Panc1 (cell line): ENCODE measurements at regions not wholly inside any gene's neighbourhood (a gene's known extent, or its start where the extent isn't known, plus 50 kb on each side); places are given as distances from the start of the nearest gene placed in this dataset.

Experiments used
- ATAC-seq: fragments of 200-7000 bp; cut with Tn5 transposase; 2 replicates; pipeline ENCODE4 v1.9.1; 2020; ENCODE audit warnings: mild to moderate bottlenecking, moderate library complexity
- BruUV-seq: library from RNA; stranded (reverse); fragments of 400-500 nt; replicated peaks from 2 replicates; lab custom pipeline; 2021; lab: Mats Ljungman, UMichigan
- CTCF ChIA-PET: fragments of 300-600 bp; sonication (Branson Sonifier 250); formaldehyde crosslinking; loops from one replicate; lab custom pipeline; 2022; ENCODE audit warnings: antibody characterized with exemption; lab: Charles Lee
- POLR2A ChIA-PET: fragments of 300-600 bp; sonication (Branson Sonifier 250); formaldehyde crosslinking; loops from one replicate; lab custom pipeline; 2022; ENCODE audit warnings: antibody characterized with exemption; lab: Charles Lee
- DNase-seq: peaks from one replicate; pipeline ENCODE4 v3.0.0-alpha.2; 2010; ENCODE audit warnings: low read depth, low spot score
- H3K27ac ChIP-seq: 2 replicates; pipeline ENCODE4 v1.5.1; 2011; ENCODE audit warnings: mild to moderate bottlenecking, low read length, inconsistent platforms
- H3K27me3 ChIP-seq: fragments of 200-500 bp; sonication (Bioruptor generic); 2 replicates; pipeline ENCODE4 v1.6.0; 2014; ENCODE audit warnings: low read length, inconsistent platforms; ENCODE audit not compliant: control insufficient read depth, insufficient read depth
- H3K36me3 ChIP-seq: fragments of 200-500 bp; sonication (Bioruptor generic); 2 replicates; pipeline ENCODE4 v1.5.1; 2014; ENCODE audit warnings: inconsistent platforms, mild to moderate bottlenecking, low read length, moderate library complexity; ENCODE audit not compliant: control insufficient read depth, insufficient read depth
- H3K4me1 ChIP-seq: 2 replicates; pipeline ENCODE4 v1.5.1; 2011; ENCODE audit warnings: inconsistent platforms, mild to moderate bottlenecking, low read length, moderate library complexity; ENCODE audit not compliant: control insufficient read depth, insufficient read depth
- H3K4me3 ChIP-seq, 2 experiments: 2 replicates each; pipeline ENCODE4 v1.5.1; 2011 to 2012; ENCODE audit warnings: low read depth in 2 of 2, low read length in 2 of 2, mild to moderate bottlenecking in 2 of 2, inconsistent platforms in 1 of 2, moderate library complexity in 1 of 2
- H3K9me3 ChIP-seq: fragments of 200-500 bp; sonication (Bioruptor generic); 2 replicates; pipeline ENCODE4 v1.5.1; 2014; ENCODE audit warnings: low read depth, mild to moderate bottlenecking, inconsistent platforms, low read length, moderate library complexity; ENCODE audit not compliant: control insufficient read depth, insufficient read depth
- POLR2AphosphoS5 ChIP-seq: IDR thresholded peaks from 2 replicates; pipeline ENCODE4 v1.6.1; 2012; ENCODE audit warnings: mild to moderate bottlenecking, low read depth, low read length, moderate library complexity
- SIN3A ChIP-seq: IDR thresholded peaks from 2 replicates; pipeline ENCODE4 v1.6.1; 2012; ENCODE audit warnings: low read depth, mild to moderate bottlenecking, low read length, moderate library complexity, borderline replicate concordance; ENCODE audit not compliant: insufficient read depth
- TCF7L2 ChIP-seq: IDR thresholded peaks from 2 replicates; pipeline ENCODE4 v1.6.1; 2011; ENCODE audit warnings: mild to moderate bottlenecking, low read depth, low read length, inconsistent platforms
- in situ Hi-C: cut with HindIII; loops from 2 replicates; pipeline ENCODE4 v1.10.0; 2016; ENCODE audit warnings: low sequenced_read_pairs, low pct_unique_long_range_greater_than_20kb
- intact Hi-C: fragments of 100-400 bp; cut with micrococcal nuclease; formaldehyde crosslinking; loops from one replicate; pipeline ENCODE4 v1.10.0; 2022; ENCODE audit not compliant: unreplicated experiment
- TF ChIP-seq, protein P1 (sequence below): fragments of 450-650 bp; IDR thresholded peaks from 2 replicates; pipeline ENCODE4 v1.5.1; 2017; ENCODE audit warnings: mild to moderate bottlenecking
- TF ChIP-seq, protein P2 (sequence below), 2 experiments: IDR thresholded peaks; 2 replicates each; pipeline ENCODE4 v1.6.1; 2011 to 2012; ENCODE audit warnings: low read depth in 2 of 2, control low read depth in 1 of 2, low read length in 1 of 2, mild to moderate bottlenecking in 1 of 2, moderate library complexity in 1 of 2; ENCODE audit not compliant: insufficient read depth in 1 of 2

DNA sequence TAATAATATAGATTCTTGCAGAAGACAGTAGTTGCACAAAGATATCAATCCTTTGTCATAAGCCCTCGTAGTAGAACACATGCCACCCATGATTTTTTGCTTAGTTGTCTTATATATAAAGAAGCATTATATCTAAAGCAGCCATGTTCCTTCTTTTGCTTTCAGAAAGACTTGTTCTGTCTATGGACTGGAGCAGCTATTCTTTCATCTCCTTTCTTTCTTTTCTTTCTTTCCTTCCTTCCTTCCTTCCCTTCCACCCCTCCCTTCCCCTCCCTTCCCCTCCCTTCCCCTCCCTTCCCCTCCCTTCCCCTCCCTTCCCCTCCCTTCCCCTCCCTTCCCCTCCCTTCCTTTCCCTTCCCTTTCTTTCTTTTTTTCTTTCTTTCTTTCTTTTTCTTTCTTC is 104.0 kb upstream of the HS3ST4 start:
- no peaks in the 10 kb centered on the region for H3K9me3 ChIP-seq
- no peak overlapping the region for H3K4me3 ChIP-seq
- no peaks in the 10 kb centered on the region for H3K27me3 ChIP-seq
- POLR2A ChIA-PET = no interaction called here
- TF ChIP-seq, protein P1, sequence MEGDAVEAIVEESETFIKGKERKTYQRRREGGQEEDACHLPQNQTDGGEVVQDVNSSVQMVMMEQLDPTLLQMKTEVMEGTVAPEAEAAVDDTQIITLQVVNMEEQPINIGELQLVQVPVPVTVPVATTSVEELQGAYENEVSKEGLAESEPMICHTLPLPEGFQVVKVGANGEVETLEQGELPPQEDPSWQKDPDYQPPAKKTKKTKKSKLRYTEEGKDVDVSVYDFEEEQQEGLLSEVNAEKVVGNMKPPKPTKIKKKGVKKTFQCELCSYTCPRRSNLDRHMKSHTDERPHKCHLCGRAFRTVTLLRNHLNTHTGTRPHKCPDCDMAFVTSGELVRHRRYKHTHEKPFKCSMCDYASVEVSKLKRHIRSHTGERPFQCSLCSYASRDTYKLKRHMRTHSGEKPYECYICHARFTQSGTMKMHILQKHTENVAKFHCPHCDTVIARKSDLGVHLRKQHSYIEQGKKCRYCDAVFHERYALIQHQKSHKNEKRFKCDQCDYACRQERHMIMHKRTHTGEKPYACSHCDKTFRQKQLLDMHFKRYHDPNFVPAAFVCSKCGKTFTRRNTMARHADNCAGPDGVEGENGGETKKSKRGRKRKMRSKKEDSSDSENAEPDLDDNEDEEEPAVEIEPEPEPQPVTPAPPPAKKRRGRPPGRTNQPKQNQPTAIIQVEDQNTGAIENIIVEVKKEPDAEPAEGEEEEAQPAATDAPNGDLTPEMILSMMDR = no peak
- TF ChIP-seq TCF7L2 (no peak), SIN3A (no peak), POLR2AphosphoS5 (no peak)
- TF ChIP-seq, protein P2, sequence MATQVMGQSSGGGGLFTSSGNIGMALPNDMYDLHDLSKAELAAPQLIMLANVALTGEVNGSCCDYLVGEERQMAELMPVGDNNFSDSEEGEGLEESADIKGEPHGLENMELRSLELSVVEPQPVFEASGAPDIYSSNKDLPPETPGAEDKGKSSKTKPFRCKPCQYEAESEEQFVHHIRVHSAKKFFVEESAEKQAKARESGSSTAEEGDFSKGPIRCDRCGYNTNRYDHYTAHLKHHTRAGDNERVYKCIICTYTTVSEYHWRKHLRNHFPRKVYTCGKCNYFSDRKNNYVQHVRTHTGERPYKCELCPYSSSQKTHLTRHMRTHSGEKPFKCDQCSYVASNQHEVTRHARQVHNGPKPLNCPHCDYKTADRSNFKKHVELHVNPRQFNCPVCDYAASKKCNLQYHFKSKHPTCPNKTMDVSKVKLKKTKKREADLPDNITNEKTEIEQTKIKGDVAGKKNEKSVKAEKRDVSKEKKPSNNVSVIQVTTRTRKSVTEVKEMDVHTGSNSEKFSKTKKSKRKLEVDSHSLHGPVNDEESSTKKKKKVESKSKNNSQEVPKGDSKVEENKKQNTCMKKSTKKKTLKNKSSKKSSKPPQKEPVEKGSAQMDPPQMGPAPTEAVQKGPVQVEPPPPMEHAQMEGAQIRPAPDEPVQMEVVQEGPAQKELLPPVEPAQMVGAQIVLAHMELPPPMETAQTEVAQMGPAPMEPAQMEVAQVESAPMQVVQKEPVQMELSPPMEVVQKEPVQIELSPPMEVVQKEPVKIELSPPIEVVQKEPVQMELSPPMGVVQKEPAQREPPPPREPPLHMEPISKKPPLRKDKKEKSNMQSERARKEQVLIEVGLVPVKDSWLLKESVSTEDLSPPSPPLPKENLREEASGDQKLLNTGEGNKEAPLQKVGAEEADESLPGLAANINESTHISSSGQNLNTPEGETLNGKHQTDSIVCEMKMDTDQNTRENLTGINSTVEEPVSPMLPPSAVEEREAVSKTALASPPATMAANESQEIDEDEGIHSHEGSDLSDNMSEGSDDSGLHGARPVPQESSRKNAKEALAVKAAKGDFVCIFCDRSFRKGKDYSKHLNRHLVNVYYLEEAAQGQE (IDR thresholded peaks at IDR 0.05; ENCODE audit: insufficient read depth in 1 of 2, low read depth in 2 of 2, low read length in 1 of 2) = no peak
- ATAC-seq = no peak
- intact Hi-C loops = no loop called here
- BruUV-seq = no TSS peak
- in situ Hi-C loops = no loop called here
- CTCF ChIA-PET = no interaction called here
- no peaks in the 10 kb centered on the region for H3K36me3 ChIP-seq
- DNase-seq = no peak
- no peaks in the 10 kb centered on the region for H3K4me1 ChIP-seq
- H3K27ac ChIP-seq = no peak overlapping the region

DNA sequence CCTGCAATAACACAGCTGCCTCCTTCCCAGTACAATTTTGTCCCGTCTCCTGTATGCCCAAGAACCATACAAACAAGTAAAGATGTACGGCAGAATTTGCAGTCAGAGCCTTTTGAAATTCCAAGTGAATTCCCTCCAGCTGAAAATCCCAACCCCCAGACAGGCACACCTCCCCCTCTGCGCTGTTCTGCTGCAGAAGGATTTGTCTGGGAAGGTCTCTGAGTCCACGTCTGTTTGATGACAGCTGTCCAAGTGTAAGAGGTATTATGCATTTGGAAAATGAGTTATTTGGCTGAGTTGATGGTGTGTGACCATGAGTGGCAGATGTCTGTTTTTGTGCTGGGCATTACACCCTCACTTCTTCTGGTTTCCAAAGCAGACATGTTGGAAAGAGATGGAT is 104.9 kb upstream of the HS3ST4 start:
- BruUV-seq = no TSS peak
- DNase-seq (no peak), ATAC-seq (no peak)
- Histone ChIP-seq H3K27ac (no peak overlapping the region), H3K9me3 (no peaks in the 10 kb centered on the region), H3K36me3 (no peaks in the 10 kb centered on the region), H3K4me1 (no peaks in the 10 kb centered on the region), H3K4me3 (no peak overlapping the region), H3K27me3 (no peaks in the 10 kb centered on the region)
- intact Hi-C loops (no loop called here), in situ Hi-C loops (no loop called here)
- ChIA-PET CTCF (no interaction called here), POLR2A (no interaction called here)
- TF ChIP-seq, protein P1 = no peak
- TF ChIP-seq SIN3A = no peak
- TF ChIP-seq TCF7L2 = no peak
- TF ChIP-seq, protein P2 (IDR thresholded peaks at IDR 0.05; ENCODE audit: insufficient read depth in 1 of 2, low read depth in 2 of 2, low read length in 1 of 2) = no peak
- TF ChIP-seq POLR2AphosphoS5 = no peak
